ENCODE measurements at regions not wholly inside any gene's neighbourhood (a gene's known extent, or its start where the extent isn't known, plus 50 kb on each side); places are given as distances from the start of the nearest gene placed in this dataset.

- DNase-seq, result no peak
Observed at GRCh38 chr20:24134930-24135329, 146.4 kb upstream of the GGTLC1 start.

- no peak for DNase-seq
Observed at GRCh38 chr20:24134284-24134683, 145.7 kb upstream of the GGTLC1 start.

- no peak for DNase-seq
Observed at GRCh38 chr20:24132246-24132645, 143.7 kb upstream of the GGTLC1 start.

- no peak for DNase-seq
Observed at GRCh38 chr20:24131684-24132083, 143.1 kb upstream of the GGTLC1 start.

GRCh38 chr20:24131281-24131680 lies 142.7 kb upstream of the GGTLC1 start:
- DNase-seq, result no peak

GRCh38 chr20:24129641-24130040 lies 141.1 kb upstream of the GGTLC1 start:
- DNase-seq, result no peak

GRCh38 chr20:24124951-24125650 lies 136.5 kb upstream of the GGTLC1 start:
- no peak for DNase-seq

- DNase-seq, result no peak
Observed at GRCh38 chr20:24124003-24124402, 135.4 kb upstream of the GGTLC1 start.

- peak; percentile 8 for DNase-seq
Observed at GRCh38 chr20:24118441-24119175, 130.0 kb upstream of the GGTLC1 start.

GRCh38 chr20:24118034-24118433 lies 129.5 kb upstream of the GGTLC1 start:
- DNase-seq, result no peak

- no peak for DNase-seq
Observed at GRCh38 chr20:24117383-24117782, 128.8 kb upstream of the GGTLC1 start.

- DNase-seq, result no peak
Observed at GRCh38 chr20:24116611-24117010, 128.0 kb upstream of the GGTLC1 start.

- DNase-seq, result no peak
Observed at GRCh38 chr20:24112360-24112759, 123.8 kb upstream of the GGTLC1 start.

GRCh38 chr20:24111858-24112257 lies 123.3 kb upstream of the GGTLC1 start:
- DNase-seq, result no peak

- no peak for DNase-seq
Observed at GRCh38 chr20:24109537-24109936, 121.0 kb upstream of the GGTLC1 start.

GRCh38 chr20:24109008-24109407 lies 120.4 kb upstream of the GGTLC1 start:
- no peak for DNase-seq

GRCh38 chr20:24108581-24108980 lies 120.0 kb upstream of the GGTLC1 start:
- DNase-seq, result no peak

- no peak for DNase-seq
Observed at GRCh38 chr20:24106801-24107445, 118.3 kb upstream of the GGTLC1 start.

GRCh38 chr20:24106150-24106800 lies 117.7 kb upstream of the GGTLC1 start:
- DNase-seq, result no peak

GRCh38 chr20:24102749-24103333 lies 114.3 kb upstream of the GGTLC1 start:
- DNase-seq, result no peak

- DNase-seq, result peak; percentile 3
Observed at GRCh38 chr20:24102290-24102689, 113.7 kb upstream of the GGTLC1 start.

GRCh38 chr20:24100370-24101011 lies 111.9 kb upstream of the GGTLC1 start:
- DNase-seq, result peak; percentile 31

- no peak for DNase-seq
Observed at GRCh38 chr20:24098886-24099285, 110.3 kb upstream of the GGTLC1 start.
